Endodermal cell (in vitro differentiated cells): ENCODE measurements at regions not wholly inside any gene's neighbourhood (a gene's known extent, or its start where the extent isn't known, plus 50 kb on each side); places are given as distances from the start of the nearest gene placed in this dataset.

ENCODE experiments used
- DNase-seq: peaks from one replicate; pipeline ENCODE4 v3.0.0-alpha.2; 2017
- H3K27ac ChIP-seq: 2 replicates; pipeline ENCODE4 v1.5.1; 2013; ENCODE audit warnings: mild to moderate bottlenecking, low read depth, low read length, moderate library complexity
- H3K27me3 ChIP-seq: 2 replicates; pipeline ENCODE4 v1.6.1; 2013; ENCODE audit warnings: mild to moderate bottlenecking, low read length, moderate library complexity; ENCODE audit not compliant: insufficient read depth, control insufficient read depth, poor library complexity, severe bottlenecking
- H3K36me3 ChIP-seq: 2 replicates; pipeline ENCODE4 v1.7.0; 2013; ENCODE audit warnings: mild to moderate bottlenecking, low read length, moderate library complexity; ENCODE audit not compliant: control insufficient read depth, insufficient read depth
- H3K4me1 ChIP-seq: one replicate; pipeline ENCODE4 v1.7.0; 2013; ENCODE audit warnings: low read length; ENCODE audit not compliant: control insufficient read depth, insufficient read depth
- H3K4me3 ChIP-seq: 2 replicates; pipeline ENCODE4 v1.5.1; 2013; ENCODE audit warnings: mild to moderate bottlenecking, low read length, moderate library complexity
- H3K9ac ChIP-seq: 2 replicates; pipeline ENCODE4 v1.6.1; 2013; ENCODE audit warnings: mild to moderate bottlenecking, low read length, moderate library complexity; ENCODE audit not compliant: poor library complexity, severe bottlenecking; ENCODE audit errors: extremely low read depth
- H3K9me3 ChIP-seq: 2 replicates; pipeline ENCODE4 v1.6.1; 2013; ENCODE audit warnings: mild to moderate bottlenecking, low read length, moderate library complexity; ENCODE audit not compliant: control insufficient read depth
- H3K27ac Mint-ChIP-seq: 2 replicates; pipeline ENCODE4 v1.8.0; 2020; ENCODE audit warnings: mixed read lengths
- H3K27me3 Mint-ChIP-seq: 2 replicates; pipeline ENCODE4 v1.8.0; 2021; ENCODE audit warnings: mild to moderate bottlenecking, mixed read lengths; ENCODE audit not compliant: insufficient read depth
- H3K36me3 Mint-ChIP-seq: 2 replicates; pipeline ENCODE4 v1.8.0; 2020; ENCODE audit warnings: low read depth, mixed read lengths
- H3K4me1 Mint-ChIP-seq: 2 replicates; pipeline ENCODE4 v1.8.0; 2020; ENCODE audit warnings: mixed read lengths
- H3K4me3 Mint-ChIP-seq: 2 replicates; pipeline ENCODE4 v1.8.0; 2020; ENCODE audit warnings: mild to moderate bottlenecking, moderate library complexity, mixed read lengths
- H3K9me3 Mint-ChIP-seq: 2 replicates; pipeline ENCODE4 v1.8.0; 2020; ENCODE audit warnings: mild to moderate bottlenecking, mixed read lengths
- WGBS, 2 experiments: methylation state at CpG; one replicate each; pipeline versions ENCODE4 v1.1.5 to v1.1.7; 2013; ENCODE audit warnings: missing lambda C conversion rate in 2 of 2, mixed read lengths in 1 of 2; ENCODE audit not compliant: insufficient coverage in 1 of 2, insufficient read length in 1 of 2; 5-methylcytosine and 5-hydroxymethylcytosine counted together
- TF ChIP-seq, protein P1 (sequence below): fragments of 200-600 bp; sonication (generic); conservative IDR thresholded peaks from 2 replicates; pipeline ENCODE4 v1.5.0; 2021; ENCODE audit warnings: antibody characterized with exemption, mild to moderate bottlenecking

- peaks cover 15% of the 10 kb centered on the region for H3K9me3 ChIP-seq
- DNase-seq, result no peak
- H3K27ac Mint-ChIP-seq, result no peak overlapping the region
- no peak overlapping the region for H3K9ac ChIP-seq
- peaks cover 3% of the 10 kb centered on the region for H3K9me3 Mint-ChIP-seq
- H3K27me3 Mint-ChIP-seq, result no peaks in the 10 kb centered on the region
- TF ChIP-seq, protein P1, sequence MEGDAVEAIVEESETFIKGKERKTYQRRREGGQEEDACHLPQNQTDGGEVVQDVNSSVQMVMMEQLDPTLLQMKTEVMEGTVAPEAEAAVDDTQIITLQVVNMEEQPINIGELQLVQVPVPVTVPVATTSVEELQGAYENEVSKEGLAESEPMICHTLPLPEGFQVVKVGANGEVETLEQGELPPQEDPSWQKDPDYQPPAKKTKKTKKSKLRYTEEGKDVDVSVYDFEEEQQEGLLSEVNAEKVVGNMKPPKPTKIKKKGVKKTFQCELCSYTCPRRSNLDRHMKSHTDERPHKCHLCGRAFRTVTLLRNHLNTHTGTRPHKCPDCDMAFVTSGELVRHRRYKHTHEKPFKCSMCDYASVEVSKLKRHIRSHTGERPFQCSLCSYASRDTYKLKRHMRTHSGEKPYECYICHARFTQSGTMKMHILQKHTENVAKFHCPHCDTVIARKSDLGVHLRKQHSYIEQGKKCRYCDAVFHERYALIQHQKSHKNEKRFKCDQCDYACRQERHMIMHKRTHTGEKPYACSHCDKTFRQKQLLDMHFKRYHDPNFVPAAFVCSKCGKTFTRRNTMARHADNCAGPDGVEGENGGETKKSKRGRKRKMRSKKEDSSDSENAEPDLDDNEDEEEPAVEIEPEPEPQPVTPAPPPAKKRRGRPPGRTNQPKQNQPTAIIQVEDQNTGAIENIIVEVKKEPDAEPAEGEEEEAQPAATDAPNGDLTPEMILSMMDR, result no peak
- H3K4me3 Mint-ChIP-seq, result no peak overlapping the region
- WGBS, 2 experiments, result 83 to 88% methylated on average over 2 to 4 of the region's 4 CpGs
- H3K36me3 ChIP-seq, result no peaks in the 10 kb centered on the region
- H3K4me3 ChIP-seq, result no peak overlapping the region
- H3K36me3 Mint-ChIP-seq, result no peaks in the 10 kb centered on the region
- H3K27me3 ChIP-seq, result no peaks in the 10 kb centered on the region
- no peak overlapping the region for H3K27ac ChIP-seq
- no peaks in the 10 kb centered on the region for H3K4me1 ChIP-seq
- H3K4me1 Mint-ChIP-seq, result no peaks in the 10 kb centered on the region
Measured at GRCh38 chr12:61220337-61220736, 1039.9 kb upstream of the USP15 start.

DNA sequence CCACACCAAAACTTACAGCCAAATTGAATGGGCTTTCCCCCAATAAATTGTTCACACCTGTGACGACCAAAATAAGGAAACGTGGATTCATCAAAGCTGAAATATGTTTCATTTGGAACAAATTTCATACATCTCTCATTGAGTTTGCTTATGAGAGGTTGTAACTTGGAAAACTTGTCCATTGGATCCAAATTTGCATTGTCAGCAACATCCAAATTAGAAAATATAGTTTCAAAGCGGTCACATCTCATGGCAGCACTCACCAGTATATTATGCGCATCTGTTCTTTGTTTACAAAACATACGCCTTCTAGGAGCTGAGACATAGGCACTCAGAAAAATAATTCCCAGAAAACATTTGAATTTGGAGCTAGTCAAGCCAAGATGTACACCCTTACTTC lies 1028.2 kb upstream of the USP15 start:
- no peaks in the 10 kb centered on the region for H3K36me3 ChIP-seq
- no peak overlapping the region for H3K27ac ChIP-seq
- Mint-ChIP-seq H3K4me3 (no peak overlapping the region), H3K4me1 (no peaks in the 10 kb centered on the region), H3K9me3 (peaks cover 3% of the 10 kb centered on the region), H3K36me3 (no peaks in the 10 kb centered on the region), H3K27ac (no peak overlapping the region), H3K27me3 (no peaks in the 10 kb centered on the region)
- TF ChIP-seq, protein P1, result no peak
- H3K9me3 ChIP-seq, result peaks cover 10% of the 10 kb centered on the region
- H3K9ac ChIP-seq, result no peak overlapping the region
- H3K4me1 ChIP-seq, result no peaks in the 10 kb centered on the region
- H3K4me3 ChIP-seq, result no peak overlapping the region
- WGBS, 2 experiments, result 77 to 88% methylated on average over 3 to 5 of the region's 5 CpGs
- H3K27me3 ChIP-seq, result no peaks in the 10 kb centered on the region
- no peak for DNase-seq

GRCh38 chr12:61250303-61250702 lies 1009.9 kb upstream of the USP15 start:
- Mint-ChIP-seq H3K27me3 (no peaks in the 10 kb centered on the region), H3K9me3 (no peaks in the 10 kb centered on the region), H3K27ac (no peak overlapping the region), H3K4me3 (no peak overlapping the region), H3K4me1 (no peaks in the 10 kb centered on the region), H3K36me3 (no peaks in the 10 kb centered on the region)
- no peaks in the 10 kb centered on the region for H3K36me3 ChIP-seq
- no peak overlapping the region for H3K9ac ChIP-seq
- TF ChIP-seq, protein P1, result no peak
- no peak overlapping the region for H3K4me3 ChIP-seq
- no peaks in the 10 kb centered on the region for H3K27me3 ChIP-seq
- no peak for DNase-seq
- no peak overlapping the region for H3K27ac ChIP-seq
- WGBS, 2 experiments, result 73% methylated on average over 2 of the region's 2 CpGs; no CpG with 5 or more reads in 1 of the 2 experiments
- H3K4me1 ChIP-seq, result no peaks in the 10 kb centered on the region
- peaks cover 20% of the 10 kb centered on the region for H3K9me3 ChIP-seq
